GM21723 (cell line): ENCODE measurements at regions not wholly inside any gene's neighbourhood (a gene's known extent, or its start where the extent isn't known, plus 50 kb on each side); places are given as distances from the start of the nearest gene placed in this dataset.
"Not testable (repeated sequence)": the region's sequence is repeated elsewhere in the genome, so short reads cannot be mapped to it uniquely, and the experiment has no call there.

ENCODE experiments used
- ATAC-seq: cut with Tn5 transposase; IDR thresholded peaks from one replicate; pipeline ENCODE4 v1.9.1; 2021; ENCODE audit warnings: mild to moderate bottlenecking, moderate library complexity; ENCODE audit not compliant: unreplicated experiment

DNA sequence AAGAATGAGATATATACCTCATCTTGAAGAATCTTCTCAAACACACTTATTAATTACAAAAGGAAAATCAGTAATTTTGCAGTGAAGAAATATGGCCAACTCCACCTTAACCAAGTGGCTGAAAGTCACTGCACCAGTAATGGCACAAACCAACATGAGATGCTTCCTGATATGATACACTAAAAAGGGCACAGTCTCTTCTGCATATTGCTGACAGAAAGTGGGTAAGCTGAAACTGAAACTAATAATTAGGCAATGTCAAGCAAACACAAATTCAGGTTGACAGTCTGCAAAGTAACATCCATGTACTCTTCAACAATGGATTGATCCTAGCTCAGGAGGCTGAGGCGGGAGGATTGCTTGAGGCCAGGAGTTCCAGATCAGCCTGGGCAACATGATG, 56.1 kb downstream of the ZNF22 start:
- ATAC-seq: not testable (repeated sequence)

- ATAC-seq: no peak
Measured at GRCh38 chr10:45058580-45058979, 57.9 kb downstream of the ZNF22 start.

GRCh38 chr10:45058992-45059561, 58.4 kb downstream of the ZNF22 start:
- no peak for ATAC-seq

- ATAC-seq: no peak
Measured at GRCh38 chr10:45059632-45060031, 58.9 kb downstream of the ZNF22 start.

DNA sequence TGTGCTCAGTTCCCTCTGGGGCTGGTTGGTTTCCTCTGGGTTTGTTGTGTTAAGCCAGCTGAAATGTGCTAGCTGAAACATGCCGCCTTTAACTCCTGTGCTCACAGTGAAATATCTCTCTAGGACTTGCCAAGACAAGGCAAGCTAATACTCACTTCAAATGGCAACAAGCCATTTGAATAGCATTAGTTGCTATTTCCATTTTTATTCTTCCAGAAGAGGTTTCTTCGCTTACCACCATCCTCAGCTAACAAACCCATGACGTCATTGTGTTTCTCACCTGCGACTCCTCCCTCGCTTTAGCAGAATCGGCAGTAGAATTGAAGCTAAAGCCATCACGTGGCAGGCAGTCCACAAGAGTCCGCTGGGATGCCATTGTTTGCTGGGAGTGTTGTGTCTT, 61.3 kb downstream of the ZNF22 start:
- no peak for ATAC-seq

GRCh38 chr10:45063591-45064231, 63.0 kb downstream of the ZNF22 start:
- no peak for ATAC-seq

DNA sequence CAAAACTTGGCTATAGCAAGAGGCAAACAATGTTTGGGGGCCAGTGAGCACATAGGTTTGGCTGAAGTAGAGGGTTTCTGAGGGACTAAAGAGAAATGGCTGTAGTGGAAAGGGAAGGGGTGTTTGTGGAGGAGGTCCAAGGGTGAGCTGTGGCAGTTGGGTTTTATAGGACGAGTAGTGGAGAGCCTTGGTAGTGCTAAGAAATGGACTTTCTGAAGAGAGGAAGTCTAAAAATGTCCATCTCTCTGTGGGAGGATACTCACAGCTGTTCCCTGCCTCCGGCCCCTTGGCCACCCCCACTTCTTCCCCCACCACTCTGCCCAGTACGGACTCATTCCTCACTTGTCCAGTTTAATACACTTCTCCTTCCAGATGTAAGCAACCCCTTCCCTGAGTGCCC, 64.3 kb downstream of the ZNF22 start:
- no peak for ATAC-seq

GRCh38 chr10:45071043-45071813, 70.5 kb downstream of the ZNF22 start:
- ATAC-seq: no peak

DNA sequence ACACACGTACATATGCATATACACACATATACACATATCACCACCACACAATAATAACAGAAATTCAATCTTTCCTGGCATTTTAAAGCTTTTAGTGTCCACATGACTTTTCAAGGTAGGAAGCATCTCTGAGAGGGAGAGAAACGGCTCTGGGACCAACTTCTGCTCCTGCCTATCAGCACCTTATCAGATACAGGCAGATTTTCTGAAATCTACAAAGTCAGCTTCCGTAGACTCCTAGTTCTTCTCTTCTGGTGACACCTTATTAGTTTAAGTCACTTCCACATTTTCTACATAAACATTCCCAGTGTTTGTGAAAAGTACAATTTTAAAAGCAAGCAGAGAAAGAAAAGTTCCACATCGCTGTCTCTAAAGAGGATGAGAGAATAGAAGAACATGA, 74.5 kb downstream of the ZNF22 start:
- no peak for ATAC-seq

DNA sequence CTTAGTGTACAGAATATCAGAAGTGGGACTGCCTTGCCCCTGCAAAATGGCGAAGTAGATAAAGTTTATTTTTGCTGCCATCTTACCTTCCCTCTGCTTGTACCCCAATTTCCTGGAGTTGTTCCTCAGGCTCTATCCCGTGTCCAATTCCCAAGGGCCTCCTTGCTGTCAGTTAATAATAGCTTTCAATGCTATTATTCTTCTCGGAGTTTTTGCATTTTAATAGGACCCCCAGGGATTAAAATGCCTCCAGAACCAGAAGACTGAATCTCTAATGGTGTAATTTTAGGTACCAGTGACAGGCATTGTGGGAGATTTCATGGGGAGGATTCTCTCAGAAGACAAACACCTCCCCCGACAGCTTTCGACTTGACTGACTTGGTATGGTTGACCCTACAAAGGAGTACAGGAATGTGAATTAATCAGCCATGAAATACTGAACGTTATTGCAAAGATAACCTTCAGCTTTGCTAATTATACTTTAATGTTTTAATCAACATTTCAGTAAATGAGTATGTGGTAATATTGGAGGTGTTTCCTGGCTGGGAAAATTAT, 75.2 kb downstream of the ZNF22 start:
- ATAC-seq: no peak

- ATAC-seq: no peak
Measured at GRCh38 chr10:45076891-45077290, 76.2 kb downstream of the ZNF22 start.

GRCh38 chr10:45080331-45080730, 79.6 kb downstream of the ZNF22 start:
- no peak for ATAC-seq

- no peak for ATAC-seq
Measured at GRCh38 chr10:45082176-45082575, 81.5 kb downstream of the ZNF22 start.

DNA sequence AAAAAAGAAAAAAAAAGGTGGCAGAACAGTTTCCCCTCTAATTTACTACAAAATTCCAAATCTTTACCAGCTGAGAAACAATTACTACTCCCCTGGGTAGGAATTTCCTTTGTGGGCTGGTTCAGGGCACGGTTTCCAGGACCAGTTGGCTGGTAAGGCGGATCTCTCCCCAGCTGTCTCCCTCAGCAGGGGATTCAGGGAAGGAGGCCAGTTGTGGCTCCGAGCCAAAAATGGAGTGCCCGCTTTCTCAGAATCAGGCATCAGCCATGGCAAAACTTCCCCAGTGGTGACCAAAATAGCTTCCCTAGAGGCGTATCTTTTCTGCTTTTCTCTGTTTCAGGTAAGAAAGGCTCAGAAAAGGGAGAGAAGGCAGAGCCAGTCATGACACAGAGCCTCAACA, 91.2 kb downstream of the ZNF22 start:
- ATAC-seq: no peak

GRCh38 chr10:45093945-45094344, 93.2 kb downstream of the ZNF22 start:
- ATAC-seq: no peak

DNA sequence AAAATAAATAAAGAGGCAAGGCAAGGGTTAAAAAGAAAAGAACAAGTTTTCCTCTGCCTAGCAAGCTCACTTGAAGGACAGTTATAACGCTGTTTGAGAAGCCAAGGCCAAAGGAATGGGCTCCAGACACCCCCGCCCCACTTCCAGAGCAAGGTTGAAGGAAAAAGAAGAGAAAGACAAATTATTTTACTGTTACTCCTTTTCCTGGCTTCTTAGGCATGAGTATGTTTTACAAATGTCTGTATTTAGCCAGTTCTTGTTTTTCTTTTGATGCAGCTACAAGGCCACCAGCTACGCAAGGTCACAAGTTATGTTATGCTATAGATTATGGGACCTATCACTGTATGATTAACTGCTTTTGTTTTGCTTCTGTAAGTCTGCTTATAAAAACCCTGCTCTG, 94.6 kb downstream of the ZNF22 start:
- no peak for ATAC-seq

DNA sequence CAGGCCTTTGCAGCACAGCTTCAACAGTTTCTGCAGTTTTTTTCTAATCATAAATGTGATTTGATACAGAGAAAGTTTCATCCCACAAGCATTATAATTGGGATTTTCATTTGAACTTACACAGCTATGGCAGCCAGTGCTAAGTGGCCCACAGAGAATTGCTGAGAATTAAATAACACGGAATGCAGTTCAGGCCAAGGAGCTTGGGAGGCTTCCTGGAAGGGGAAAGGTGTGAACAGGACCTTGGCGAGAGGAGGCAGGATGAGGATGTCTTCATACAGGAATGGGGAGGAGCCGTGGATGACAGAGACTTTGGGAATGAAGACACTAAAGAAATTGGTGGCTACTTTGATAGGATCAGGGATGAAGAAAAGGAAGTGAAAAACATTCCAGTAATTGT, 95.3 kb downstream of the ZNF22 start:
- no peak for ATAC-seq

DNA sequence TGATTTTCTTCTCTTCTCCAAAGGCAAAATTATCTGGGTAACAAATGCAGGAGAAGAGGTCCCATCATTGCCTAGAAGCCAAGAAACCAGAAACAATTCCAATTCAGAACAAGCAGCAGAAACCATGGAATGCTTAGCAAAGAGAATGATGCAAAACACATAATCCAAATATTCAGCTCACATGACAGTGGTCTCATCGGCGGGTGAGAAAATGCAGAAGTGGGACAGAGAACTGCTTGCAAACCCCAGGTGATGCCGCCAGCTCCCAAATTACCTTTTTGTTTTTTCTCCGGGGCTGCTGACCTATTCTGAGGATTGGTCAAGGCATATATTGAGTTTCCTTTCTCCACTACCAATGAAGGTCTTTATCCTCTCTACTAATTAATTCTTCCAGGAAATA, 99.7 kb downstream of the ZNF22 start:
- ATAC-seq: no peak

- no peak for ATAC-seq
Measured at GRCh38 chr10:45104674-45105073, 104.0 kb downstream of the ZNF22 start.

DNA sequence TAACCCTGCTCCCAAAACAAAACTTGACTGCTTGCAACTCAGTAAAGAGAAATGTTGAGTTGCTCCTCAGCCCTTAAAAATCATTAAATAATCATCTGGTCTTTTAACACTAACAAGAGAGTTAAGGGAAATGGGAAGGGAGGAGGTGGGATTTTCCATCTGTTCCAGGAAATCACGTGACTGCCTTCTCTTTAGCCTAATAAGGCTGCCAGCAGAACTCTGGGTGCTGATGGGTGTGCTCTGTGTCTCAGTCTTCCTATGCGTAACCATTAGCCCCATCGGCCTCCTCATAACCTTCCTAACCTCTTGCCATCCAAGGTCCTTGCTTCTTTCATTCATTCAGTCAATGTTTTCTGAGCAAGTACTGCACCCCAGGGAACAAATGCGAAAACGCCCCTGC, 104.6 kb downstream of the ZNF22 start:
- not testable (repeated sequence) for ATAC-seq

DNA sequence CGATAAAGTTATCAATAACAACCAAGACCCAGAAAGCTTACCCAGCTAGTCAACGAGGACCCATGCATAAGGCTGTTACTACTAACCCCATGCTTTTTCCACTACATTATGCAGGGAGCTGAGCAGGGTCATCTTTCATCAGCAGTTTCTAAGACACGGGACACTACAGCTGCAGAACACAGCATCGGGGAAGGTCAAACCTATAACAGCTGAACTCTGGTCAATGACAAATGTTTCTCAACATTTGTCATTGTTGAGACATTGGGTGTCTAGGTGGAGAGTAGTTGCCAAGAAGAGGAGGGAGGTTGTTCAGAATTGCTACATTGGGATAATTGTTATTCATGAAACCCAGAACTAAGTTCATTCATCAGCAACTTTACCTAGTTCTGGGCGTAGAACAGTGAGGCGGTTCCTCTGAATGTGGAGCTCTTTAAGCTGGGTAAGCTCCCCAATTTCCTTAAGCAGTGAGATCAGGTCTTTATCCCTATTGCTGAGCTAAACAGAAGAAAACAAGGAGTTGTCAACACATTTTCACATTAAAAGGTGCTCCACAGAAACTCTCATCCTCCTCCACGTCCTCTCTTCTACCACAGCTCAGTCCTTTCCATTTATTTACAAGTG, 105.6 kb downstream of the ZNF22 start:
- ATAC-seq: no peak

GRCh38 chr10:45111509-45111908, 110.8 kb downstream of the ZNF22 start:
- no peak for ATAC-seq
